ENCODE measurements at regions not wholly inside any gene's neighbourhood (a gene's known extent, or its start where the extent isn't known, plus 50 kb on each side); places are given as distances from the start of the nearest gene placed in this dataset.

DNA sequence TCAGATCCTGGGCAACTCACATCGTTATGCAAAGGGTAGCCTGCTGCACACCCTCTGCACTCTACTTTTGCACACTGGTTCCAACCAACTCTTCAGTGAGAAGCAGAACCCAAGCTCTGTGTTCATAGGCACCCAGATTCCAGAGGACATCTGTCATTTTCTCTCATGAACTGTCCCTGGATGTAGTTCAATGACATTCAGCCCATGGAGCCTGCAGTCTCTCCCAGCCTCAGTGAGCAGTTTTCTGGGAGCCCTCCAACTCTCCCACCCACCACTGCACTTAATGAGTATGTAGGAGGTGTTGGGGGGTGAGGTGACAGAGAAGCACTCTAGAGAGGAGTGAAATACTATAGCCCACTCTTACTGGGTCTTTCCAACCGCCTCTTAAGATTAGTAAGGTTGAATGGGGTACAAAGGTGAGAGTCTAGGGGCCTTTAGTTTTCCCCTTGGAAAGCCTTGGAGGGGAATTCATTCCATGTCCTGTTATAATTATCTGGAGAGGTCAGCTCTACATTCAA is 58.1 kb upstream of the APOBEC4 start:
- DNase-seq: no peak

DNA sequence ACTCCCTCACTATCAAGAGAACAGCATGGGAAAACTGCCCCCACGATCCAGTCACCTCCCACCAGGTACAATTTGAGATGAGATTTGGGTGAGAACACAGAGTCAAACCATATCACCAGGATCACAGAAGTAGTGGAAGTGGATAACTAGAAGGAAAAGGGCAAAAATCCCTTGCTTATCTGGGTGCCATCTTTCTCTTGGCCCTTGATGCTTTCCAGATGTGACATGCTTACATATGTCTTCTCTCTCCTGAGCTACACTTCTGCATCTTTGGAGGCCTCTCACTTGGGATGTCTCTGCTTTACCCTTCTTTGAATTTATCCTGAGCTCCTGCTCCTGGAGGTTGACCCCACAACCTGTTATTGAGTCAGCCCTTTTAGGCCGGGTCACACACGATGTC is 57.6 kb upstream of the APOBEC4 start:
- DNase-seq: no peak

DNA sequence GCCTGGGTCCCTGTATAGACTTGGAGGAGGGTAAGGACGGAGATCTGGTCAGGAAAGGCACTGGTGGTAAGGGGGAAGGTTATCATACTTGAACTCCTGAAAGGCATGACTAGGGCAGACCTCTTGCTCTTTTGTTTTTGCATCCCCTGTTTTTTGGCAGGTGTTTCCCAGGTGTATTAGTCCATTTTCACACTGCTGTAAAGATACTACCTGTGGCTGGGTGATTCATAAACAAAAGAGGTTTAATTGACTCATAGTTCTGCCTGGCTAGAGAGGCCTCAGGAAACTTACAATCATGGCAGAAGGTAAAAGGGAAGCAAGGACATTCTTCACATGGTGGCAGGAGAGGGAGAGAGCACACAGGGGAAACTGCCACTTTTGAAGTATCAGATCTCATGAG is 57.2 kb upstream of the APOBEC4 start:
- DNase-seq: no peak

DNA sequence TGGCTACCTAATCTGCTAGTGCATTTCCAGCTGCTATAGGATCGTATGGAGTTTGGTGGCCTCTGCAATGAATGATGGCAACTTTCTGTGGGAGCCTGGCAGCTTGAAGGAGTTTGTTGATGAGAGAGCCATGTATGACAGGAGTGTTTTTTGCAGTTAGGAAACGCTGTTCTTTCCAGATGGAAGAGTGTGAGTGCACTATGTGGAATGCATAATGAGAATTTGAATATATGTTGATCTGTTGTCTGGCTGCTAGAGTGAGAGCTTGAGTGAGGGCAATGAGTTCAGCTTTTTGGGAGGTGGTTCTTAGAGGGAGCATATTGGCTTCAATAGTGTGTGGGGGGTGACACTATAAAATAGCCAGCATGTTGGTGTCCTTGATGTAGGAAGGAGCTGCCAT is 51.0 kb upstream of the APOBEC4 start:
- DNase-seq: no peak
